Right lobe of liver (tissue), 6 donors: ENCODE measurements at regions not wholly inside any gene's neighbourhood (a gene's known extent, or its start where the extent isn't known, plus 50 kb on each side); places are given as distances from the start of the nearest gene placed in this dataset.
A peak's percentile ranks its signal among the peaks of the same experiment; 100 is the strongest.

Experiments used
- ATAC-seq, 4 donors: fragments of 200-7000 bp; cut with Tn5 transposase; one replicate each; pipeline ENCODE4 v1.9.1; 2020; ENCODE audit warnings: mild to moderate bottlenecking in 4 of 4, moderate library complexity in 4 of 4
- DNase-seq, 3 donors: peaks; one replicate each; pipeline ENCODE4 v3.0.0-alpha.2; 2020
- H3K27ac ChIP-seq, 3 donors: fragments of 200-600 bp; one replicate each; pipeline ENCODE4 v1.8.0; 2022
- H3K27me3 ChIP-seq, 2 donors: fragments of 200-600 bp; one replicate each; pipeline ENCODE4 v1.8.0; 2022
- H3K36me3 ChIP-seq, 4 donors: fragments of 200-600 bp; sonication (generic) in 1 of 4; one replicate each; pipeline versions ENCODE4 v1.5.1 to v1.8.0; 2017 to 2022; ENCODE audit warnings: control low read depth in 1 of 4
- H3K4me1 ChIP-seq, 4 donors: fragments of 200-600 bp; sonication (generic) in 1 of 4; one replicate each; pipeline versions ENCODE4 v1.5.1 to v1.8.0; 2017 to 2022; ENCODE audit warnings: control low read depth in 1 of 4
- H3K4me3 ChIP-seq, 3 donors: fragments of 200-600 bp; one replicate each; pipeline ENCODE4 v1.8.0; 2022
- H3K9me3 ChIP-seq, 4 donors: fragments of 200-600 bp; sonication (generic) in 1 of 4; one replicate each; pipeline versions ENCODE4 v1.5.1 to v1.8.0; 2017 to 2022; ENCODE audit warnings: control low read depth in 1 of 4
- POLR2A ChIP-seq: fragments of 450-650 bp; IDR thresholded peaks from one replicate; pipeline ENCODE4 v1.6.1; 2017; ENCODE audit warnings: antibody characterized with exemption, mild to moderate bottlenecking
- WGBS: methylation state at CpG from one replicate; pipeline ENCODE4 v1.1.6; 2018; ENCODE audit warnings: low coverage, low lambda C conversion rate; ENCODE audit not compliant: insufficient coverage; ENCODE audit errors: missing lambda C conversion rate; 5-methylcytosine and 5-hydroxymethylcytosine counted together
- intact Hi-C, 2 donors: fragments of 100-400 bp; cut with DNase I; formaldehyde crosslinking; loops; one replicate each; pipeline versions ENCODE4 v1.11.2 to v1.14.1; 2022
- TF ChIP-seq, protein P1 (sequence below), 4 donors: fragments of 200-600 bp in 3 of 4; fragments of 450-650 bp in 1 of 4; IDR thresholded peaks; one replicate each; pipeline versions ENCODE4 v1.5.1 to v1.8.0; 2016 to 2022; ENCODE audit warnings: antibody characterized with exemption in 4 of 4, mild to moderate bottlenecking in 2 of 4
- donor health status: DM: no; HTN: yes; CAD: no.
- donor health status: DM: no; HTN: no; CAD: no.
- donor health status: DM: no; HTN: no; CAD: no.
- donor health status: DM: no; HTN: yes; CAD: no.
- donor health status: DM: no; HTN: yes; CAD: no.

DNA sequence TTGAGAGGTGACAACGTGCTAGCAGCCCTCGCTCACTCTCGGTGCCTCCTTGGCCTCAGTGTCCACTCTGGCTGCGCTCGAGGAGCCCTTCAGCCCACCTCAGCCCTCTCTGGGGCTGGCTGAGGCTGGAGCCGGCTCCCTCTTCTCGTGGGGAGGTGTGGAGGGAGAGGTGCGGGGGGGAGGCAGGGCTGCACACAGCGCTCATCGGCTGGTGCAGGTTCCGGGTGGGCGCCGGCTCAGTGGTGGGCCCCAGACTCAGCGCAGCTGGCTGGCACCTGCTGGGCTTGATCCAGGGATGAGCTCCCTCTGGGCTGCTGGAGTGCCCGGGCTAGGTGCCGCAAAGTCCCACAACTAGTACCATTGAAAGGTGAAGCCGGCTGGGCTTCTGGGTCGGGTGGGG, 957.8 kb upstream of the GJE1 start:
- no peaks in the 10 kb centered on the region for H3K4me1 ChIP-seq
- no peaks in the 10 kb centered on the region for H3K9me3 ChIP-seq
- no peak overlapping the region for H3K4me3 ChIP-seq
- WGBS = 89% methylated on average over 5 of the region's 18 CpGs
- no peaks in the 10 kb centered on the region for H3K36me3 ChIP-seq
- H3K27ac ChIP-seq = no peak overlapping the region
- DNase-seq = no peak
- H3K27me3 ChIP-seq = no peaks in the 10 kb centered on the region
- intact Hi-C loops = no loop called here
- no peak for ATAC-seq
- TF ChIP-seq, protein P1, sequence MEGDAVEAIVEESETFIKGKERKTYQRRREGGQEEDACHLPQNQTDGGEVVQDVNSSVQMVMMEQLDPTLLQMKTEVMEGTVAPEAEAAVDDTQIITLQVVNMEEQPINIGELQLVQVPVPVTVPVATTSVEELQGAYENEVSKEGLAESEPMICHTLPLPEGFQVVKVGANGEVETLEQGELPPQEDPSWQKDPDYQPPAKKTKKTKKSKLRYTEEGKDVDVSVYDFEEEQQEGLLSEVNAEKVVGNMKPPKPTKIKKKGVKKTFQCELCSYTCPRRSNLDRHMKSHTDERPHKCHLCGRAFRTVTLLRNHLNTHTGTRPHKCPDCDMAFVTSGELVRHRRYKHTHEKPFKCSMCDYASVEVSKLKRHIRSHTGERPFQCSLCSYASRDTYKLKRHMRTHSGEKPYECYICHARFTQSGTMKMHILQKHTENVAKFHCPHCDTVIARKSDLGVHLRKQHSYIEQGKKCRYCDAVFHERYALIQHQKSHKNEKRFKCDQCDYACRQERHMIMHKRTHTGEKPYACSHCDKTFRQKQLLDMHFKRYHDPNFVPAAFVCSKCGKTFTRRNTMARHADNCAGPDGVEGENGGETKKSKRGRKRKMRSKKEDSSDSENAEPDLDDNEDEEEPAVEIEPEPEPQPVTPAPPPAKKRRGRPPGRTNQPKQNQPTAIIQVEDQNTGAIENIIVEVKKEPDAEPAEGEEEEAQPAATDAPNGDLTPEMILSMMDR (IDR thresholded peaks at IDR 0.05) = no peak
- TF ChIP-seq POLR2A = no peak

DNA sequence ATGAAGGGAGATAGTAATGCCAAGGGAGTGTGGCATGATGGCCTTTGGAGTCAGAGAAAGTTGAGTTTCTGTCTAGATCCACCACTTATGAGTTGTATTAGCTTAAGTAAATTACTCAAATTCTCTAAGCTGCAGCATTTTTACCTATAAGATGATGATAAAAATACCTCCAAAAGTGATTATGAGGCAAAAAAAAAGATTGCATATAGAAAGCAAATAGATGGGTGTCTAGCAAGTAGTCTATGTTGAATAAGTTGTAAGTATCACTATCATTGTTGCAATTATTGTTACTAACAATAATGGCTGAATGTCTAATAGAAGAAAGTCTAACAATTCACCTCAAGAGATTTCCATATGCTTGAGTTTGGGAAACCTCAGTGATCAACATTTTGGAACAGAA, 959.2 kb upstream of the GJE1 start:
- Histone ChIP-seq H3K4me3 (no peak overlapping the region), H3K27ac (no peak overlapping the region), H3K27me3 (no peaks in the 10 kb centered on the region), H3K4me1 (no peaks in the 10 kb centered on the region), H3K36me3 (no peaks in the 10 kb centered on the region), H3K9me3 (no peaks in the 10 kb centered on the region)
- intact Hi-C loops = no loop called here
- ATAC-seq (no peak), DNase-seq (no peak)
- TF ChIP-seq POLR2A = no peak
- TF ChIP-seq, protein P1 (IDR thresholded peaks at IDR 0.05) = no peak

DNA sequence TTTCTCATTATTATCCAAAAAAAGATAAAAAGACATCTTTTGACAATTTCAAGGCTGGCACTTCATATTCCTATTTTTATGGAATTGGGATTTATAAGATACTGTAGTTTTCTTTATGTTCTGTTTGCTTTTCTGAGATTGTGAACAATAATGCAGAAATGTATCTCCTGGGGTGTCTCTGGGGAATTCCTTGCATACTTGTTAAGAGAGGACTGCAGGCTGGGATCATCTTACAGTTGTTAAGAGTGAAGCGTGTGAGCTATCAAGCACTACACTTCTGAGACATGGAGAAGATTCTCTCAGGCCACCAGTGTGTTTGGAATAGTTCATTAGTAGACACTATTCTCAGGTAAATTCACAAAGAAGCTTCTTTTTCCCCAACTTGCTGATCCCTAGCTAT, 963.3 kb upstream of the GJE1 start:
- no peak overlapping the region for H3K4me3 ChIP-seq
- intact Hi-C loops = no loop called here
- no peaks in the 10 kb centered on the region for H3K27me3 ChIP-seq
- DNase-seq (no peak), ATAC-seq (no peak)
- no peaks in the 10 kb centered on the region for H3K36me3 ChIP-seq
- H3K27ac ChIP-seq = no peak overlapping the region
- no peaks in the 10 kb centered on the region for H3K9me3 ChIP-seq
- peaks cover 0 to 12% (median 0%) of the 10 kb centered on the region in 4 donors for H3K4me1 ChIP-seq
- 100% methylated on average over 1 of the region's 1 CpG for WGBS
- TF ChIP-seq, protein P1 (IDR thresholded peaks at IDR 0.05) = no peak
- TF ChIP-seq POLR2A = no peak

DNA sequence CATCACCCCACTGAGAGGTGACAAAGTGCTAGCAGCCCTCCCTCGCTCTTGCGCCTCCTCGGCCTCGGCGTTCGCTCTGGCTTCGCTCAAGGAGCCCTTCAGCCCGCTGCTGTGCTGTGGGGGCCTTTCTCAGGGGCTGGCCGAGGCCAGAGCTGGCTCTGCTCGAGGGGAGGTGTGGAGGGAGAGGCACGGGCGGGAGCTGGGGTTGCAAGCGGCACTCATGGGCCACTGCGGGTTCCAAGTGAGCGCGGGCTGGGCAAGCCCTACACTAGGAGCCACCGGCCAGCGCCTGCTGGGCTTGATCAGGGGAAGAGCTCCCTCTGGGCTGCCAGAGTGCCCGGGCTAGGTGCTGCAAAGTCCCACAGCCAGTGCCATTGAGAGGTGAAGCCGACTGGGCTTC, 964.8 kb upstream of the GJE1 start:
- Histone ChIP-seq H3K36me3 (no peaks in the 10 kb centered on the region), H3K4me3 (no peak overlapping the region), H3K27me3 (no peaks in the 10 kb centered on the region), H3K27ac (no peak overlapping the region), H3K9me3 (no peaks in the 10 kb centered on the region), H3K4me1 (peaks cover 0 to 18% (median 0%) of the 10 kb centered on the region in 4 donors)
- WGBS = no CpG with 5 or more reads among the region's 20 CpGs
- TF ChIP-seq POLR2A = no peak
- TF ChIP-seq, protein P1 (IDR thresholded peaks at IDR 0.05) = no peak
- no peak for DNase-seq
- intact Hi-C loops = no loop called here
- no peak for ATAC-seq

DNA sequence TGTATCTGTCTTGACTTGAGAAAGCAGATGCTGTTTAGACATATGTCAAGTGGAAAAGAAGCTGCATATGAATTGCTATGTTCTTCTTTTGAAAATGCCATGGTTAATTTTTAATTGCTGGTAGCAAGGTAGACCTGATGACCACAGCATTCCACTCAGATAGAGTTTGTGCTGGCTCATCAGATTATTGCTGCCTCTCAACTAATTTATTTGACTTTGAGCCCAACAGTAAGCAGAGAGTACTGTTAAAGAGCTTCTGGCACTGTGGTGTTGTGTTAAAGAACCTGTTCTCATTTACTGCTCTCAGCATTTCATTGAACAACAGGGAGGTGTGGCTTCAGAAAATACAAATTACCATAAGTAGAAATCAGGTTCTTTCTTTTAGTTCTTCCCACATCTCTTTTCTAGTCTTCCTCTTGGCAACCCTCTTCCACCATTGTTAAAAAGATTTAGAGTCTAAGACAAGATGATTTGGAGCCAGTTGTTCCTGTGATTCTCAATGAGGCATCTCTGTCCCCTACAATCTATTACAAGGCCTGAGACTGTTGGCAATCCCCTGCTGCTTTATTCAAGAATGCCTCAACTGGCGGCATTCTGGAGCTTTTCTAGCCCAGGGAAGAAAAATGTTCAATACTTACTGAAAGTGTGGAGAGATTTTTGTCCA, 967.6 kb upstream of the GJE1 start:
- 71% methylated on average over 1 of the region's 1 CpG for WGBS
- ATAC-seq (peak; percentile 86 to 90 (median 88)), DNase-seq (no peak)
- no peak overlapping the region for H3K4me3 ChIP-seq
- no peak for TF ChIP-seq POLR2A
- TF ChIP-seq, protein P1 (IDR thresholded peaks at IDR 0.05) = no peak
- H3K4me1 ChIP-seq = peaks cover 0 to 25% (median 0%) of the 10 kb centered on the region in 4 donors
- intact Hi-C loops = no loop called here
- H3K36me3 ChIP-seq = no peaks in the 10 kb centered on the region
- H3K9me3 ChIP-seq = no peaks in the 10 kb centered on the region
- H3K27ac ChIP-seq = peak overlapping the region in 2 of 3 donors; percentile 29 to 33
- no peaks in the 10 kb centered on the region for H3K27me3 ChIP-seq
